Inflammatory macrophage treated with lipopolysaccharide for 4 hours (primary cell): ENCODE measurements at regions not wholly inside any gene's neighbourhood (a gene's known extent, or its start where the extent isn't known, plus 50 kb on each side); places are given as distances from the start of the nearest gene placed in this dataset.
"Not testable (repeated sequence)": the region's sequence is repeated elsewhere in the genome, so short reads cannot be mapped to it uniquely, and the experiment has no call there.

Experiments used
- DNase-seq: peaks from one replicate; pipeline ENCODE4 v3.0.0-alpha.2; 2020

DNA sequence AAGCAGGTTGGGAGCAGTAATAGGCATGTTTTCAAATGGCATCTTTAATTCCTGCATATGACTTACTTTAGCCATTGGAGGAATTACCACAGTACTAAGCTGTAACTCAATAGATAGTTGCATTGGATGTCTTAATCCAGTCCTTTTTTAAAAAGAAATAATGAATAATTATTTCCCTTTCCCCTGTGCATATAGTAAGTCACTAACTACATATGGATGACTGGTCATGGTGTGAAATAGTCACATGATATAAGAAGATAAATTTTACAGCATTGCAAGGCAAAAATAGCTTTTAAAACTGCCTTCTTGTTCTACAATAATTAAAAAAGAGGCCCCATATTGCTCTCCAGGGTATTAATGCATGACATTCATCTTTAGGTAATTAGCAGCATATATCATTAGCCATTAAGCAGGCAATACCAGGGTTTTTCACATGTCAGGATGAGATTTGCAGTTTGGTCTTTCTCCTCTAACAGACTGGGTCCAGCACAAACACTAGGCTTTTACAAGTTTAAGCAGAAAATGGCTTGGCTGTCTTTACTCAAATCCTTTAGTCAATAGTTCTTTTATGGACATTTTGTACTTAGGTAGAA, 606.4 kb upstream of the RORB start:
- DNase-seq = no peak

DNA sequence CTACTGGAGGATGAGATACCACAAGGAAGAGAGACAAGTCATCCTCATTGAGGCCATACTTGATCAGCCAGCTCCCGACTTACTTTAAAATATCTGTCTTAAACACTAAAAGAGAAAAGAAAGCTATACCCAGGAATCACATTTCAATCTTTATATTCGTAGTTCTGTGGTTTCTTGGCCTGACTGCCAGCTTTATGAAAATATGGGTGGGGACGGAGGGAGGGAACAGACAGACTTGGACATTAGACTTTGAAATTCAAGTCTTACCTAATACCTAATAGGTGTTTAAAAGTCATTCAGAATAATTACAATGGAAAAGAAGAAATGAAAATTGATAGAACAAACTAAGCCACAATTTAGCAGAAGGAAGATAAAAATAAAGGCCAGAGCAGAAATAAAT, 604.8 kb upstream of the RORB start:
- DNase-seq = no peak

DNA sequence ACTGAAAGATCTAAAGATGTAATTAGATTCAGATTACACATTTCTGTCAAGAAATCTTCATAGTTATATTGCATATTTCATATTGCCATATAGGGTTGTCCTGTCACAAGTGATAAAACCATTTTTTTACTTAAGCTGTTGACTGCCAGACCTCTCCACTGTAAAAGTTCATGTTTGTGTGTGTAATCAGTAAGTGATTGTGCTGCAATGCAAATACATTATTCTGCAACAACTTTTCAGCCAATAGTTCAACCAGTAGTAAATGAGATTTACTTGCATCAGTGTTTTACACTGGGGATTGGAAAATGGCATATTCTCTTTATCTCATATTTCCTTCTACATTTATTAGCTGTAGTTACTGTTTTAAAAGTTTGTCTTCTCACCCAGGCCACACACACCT, 603.9 kb upstream of the RORB start:
- no peak for DNase-seq

DNA sequence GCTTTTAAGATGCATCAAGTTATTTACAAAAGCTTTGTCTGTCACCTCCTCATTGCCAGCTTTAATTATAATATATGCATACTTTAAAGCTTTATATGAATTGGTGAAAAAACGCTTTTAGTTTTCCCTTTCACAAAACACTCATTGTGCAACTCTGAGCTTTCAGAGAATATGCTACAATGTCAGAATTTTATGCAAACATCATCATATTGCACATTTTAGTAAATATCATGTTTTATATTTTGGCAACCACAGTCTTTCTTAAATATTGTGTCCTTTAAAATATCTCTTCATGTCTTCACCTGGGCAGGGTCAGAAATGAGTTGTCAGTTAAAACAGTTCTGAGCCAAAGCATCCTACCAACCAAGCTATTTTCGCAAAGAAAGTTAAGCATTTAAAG, 601.1 kb upstream of the RORB start:
- DNase-seq = no peak

DNA sequence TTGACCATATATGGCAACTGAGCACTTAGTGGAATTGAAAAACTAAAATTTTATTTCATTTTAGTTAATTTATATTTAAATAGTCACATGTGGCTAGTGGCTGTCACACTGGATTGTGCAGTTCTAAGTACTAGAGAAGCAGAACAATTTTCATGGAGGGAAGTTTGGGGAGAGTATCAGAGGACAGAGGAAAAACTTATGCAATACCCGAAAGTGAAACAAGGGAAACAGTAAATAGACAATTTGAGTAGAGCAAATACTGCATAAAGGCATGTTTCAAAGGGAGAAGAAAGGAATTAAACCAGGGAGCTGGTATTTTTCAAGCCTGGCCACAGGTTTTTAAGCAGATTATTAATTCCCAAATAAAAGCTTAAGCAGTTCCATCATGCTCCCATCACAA, 590.5 kb upstream of the RORB start:
- DNase-seq = peak; percentile 18

DNA sequence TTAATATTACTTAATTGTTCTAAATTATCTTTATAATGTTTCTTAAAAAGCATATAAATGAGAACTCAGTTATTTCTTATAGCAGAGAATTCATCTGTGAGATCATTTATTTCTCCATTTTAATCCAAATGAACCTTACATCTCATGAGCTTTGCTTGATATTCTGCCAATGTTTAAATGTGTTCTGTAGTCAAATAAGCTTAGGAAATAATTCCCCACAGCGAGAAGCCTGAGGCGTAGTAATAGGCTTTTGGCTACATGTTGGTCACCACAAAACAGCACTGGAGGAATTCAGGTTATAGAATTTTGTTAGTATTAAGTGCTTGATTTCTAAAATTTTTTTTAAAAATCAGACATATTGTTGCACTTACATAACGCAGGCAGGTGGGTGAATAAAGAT, 585.3 kb upstream of the RORB start:
- DNase-seq = no peak

DNA sequence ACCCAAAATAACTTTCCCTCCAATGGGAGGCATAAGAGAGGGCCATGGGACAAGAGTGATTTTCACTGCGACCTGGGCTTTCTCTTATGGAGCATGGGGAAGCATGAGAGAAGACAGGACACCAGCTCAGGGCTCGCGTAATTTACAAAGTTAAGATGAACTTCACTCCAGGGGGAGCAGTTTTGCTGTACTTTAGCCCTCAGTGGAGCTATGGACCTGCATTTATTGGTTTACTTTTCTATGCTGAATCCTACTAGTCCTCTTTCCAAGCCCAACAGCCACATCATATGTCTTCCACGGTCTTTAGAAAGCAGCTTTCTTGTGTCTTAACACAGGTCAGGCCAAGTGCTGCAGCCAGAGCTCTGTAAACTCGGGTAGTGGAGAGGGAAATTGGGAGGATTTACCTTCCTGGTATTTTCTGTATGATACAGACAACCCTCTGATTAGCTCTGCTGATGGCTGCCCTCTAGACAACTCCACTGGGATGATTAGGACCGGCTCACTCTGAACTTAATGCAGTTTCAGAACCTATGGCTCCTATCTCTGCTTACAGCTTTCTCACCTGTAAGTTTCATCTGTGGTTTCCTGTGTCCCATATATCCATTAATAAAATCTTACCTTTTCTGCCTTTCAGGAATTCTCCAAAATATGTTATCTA, 581.0 kb upstream of the RORB start:
- no peak for DNase-seq

DNA sequence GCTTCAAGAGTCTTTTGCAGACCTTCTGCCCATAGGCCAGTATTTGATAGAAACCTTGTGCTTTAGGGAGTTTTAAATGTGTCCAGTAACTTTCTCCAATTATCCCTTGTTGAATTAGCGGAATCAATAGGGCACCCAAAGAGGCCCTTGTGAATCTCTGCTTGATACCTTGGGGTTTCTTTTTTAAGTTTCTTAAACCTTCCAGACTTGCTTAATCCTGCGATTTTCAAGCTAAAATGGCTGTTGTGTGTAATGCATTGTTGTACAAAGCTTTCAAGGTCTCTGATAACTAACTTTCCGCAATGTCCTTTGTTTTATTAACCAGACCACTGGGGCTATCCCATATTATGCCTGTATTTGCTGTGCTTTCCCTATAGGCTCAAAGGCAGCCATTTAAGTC, 577.4 kb upstream of the RORB start:
- no peak for DNase-seq

DNA sequence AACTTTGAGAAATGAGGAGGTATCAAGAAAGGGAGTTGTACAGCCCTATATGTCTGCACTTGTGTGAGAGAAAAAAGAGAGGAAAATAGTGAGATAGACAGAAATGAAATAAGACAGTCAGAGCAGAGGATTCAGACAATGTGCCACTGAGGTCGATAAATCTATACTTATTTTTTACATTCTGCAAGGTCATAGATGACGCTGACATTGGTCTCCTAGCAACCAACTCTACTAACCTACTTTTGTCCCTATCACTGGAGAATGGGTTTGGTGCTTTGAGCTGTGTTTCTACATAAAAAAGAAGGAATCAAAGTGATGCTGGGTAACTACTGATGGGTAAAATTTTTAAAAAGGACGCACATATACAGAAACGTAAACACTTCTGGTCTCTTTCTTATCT, 573.3 kb upstream of the RORB start:
- no peak for DNase-seq

DNA sequence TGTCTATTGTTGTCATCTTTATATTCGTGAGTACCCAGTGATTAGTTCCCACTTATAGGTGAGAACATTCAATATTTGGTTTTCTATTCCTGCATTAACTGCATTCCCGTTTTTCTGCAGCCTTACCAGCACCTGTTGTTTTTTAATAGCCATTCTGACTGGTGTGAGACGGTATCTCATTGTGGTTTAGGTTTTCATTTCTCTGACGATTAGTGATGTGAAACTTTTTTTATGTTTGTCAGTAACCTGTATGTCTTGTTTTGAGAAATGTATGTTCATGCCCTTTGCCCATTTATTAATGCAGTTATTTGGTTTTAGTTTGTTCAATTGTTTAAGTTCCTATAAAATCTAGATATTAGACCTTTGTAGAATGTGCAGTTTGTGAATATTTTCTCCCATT, 546.0 kb upstream of the RORB start:
- DNase-seq = no peak

DNA sequence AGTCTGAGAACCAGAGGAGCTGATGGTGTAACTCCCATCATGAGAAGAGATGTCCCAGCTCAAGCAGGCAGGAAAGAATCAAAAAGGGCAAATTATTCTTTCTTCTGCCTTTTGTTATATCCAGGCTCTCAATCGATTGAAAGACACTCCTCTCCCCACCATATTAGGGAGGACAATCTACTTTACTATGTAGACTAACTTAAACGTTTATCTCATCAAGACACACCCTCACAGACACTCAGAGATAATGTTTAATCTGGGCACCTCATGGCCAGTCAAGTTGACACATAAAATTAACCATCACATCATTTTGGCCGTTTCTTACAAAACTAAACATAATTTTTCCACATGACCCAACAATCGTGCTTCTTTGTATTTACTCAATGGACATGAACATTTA, 534.3 kb upstream of the RORB start:
- DNase-seq = no peak

DNA sequence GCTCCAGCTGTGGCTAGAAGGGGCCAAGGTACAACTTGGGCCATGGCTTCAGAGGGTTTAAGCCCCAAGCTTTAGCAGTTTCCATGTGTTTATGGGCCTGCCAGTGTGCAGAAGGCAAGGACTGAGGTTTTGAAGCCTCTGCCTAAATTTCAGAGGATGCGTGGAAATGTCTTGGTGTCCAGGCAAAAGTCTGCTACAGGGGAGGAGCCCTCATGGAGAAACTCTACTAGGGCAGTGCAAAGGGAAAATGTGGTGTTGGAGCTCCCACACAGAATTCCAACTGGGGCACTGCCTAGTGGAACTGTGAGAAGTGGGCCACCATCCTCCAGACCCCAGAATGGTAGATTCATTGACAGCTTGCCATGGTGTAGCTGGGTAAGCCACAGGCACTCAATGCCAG, 527.2 kb upstream of the RORB start:
- DNase-seq = no peak

DNA sequence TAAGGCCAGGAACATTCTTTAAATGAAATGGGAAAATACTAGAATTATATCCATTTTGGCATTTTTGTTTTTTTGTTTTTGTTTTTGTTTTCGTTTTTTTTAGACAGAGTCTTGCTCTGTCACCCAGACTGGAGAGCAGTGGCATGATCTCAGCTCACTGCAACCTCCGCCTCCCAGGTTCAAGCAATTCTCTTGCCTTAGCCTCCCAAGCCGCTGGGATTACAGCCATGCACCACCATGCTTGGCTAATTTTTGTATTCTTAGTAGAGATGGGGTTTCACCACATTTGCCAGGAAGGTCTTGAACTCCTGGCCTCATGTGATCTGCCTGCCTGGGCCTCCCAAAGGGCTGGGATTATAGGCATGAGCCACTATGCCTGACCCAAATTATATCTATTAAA, 520.7 kb upstream of the RORB start:
- not testable (repeated sequence) for DNase-seq

DNA sequence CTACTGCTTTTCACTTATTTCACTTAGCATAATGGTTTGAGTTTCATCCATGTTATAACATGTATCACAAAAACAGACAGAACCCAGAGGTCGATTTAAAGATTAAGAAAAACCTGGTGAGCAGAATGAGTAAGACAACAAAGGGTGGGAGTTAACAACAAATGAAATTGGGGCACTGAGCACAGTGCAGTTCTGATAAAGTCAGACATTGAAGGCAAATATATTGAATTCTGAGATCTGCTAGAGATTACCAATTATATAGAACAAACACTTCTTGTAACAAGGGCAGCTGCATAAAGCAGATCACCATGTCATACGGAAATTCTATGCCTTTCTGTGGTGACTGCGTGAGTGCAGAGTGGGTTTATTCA, 517.3 kb upstream of the RORB start:
- no peak for DNase-seq

DNA sequence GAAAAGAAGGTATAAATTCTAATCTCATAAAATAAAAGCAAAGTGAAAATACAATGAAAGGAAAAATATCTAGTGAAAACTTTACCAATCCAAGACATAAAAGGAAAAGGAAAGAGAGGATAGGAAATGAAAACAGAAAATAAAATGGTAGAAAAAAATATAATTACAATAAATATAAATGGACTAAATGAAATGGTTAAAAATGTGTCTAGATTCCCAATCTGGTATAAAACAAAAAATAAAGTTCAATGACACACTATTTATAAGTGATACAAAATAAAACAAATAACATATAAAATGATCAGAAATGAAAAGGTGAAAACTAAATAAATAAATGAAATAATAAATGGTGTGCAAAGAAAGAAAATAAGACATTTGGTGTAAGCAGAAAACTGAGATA, 516.4 kb upstream of the RORB start:
- DNase-seq = no peak

DNA sequence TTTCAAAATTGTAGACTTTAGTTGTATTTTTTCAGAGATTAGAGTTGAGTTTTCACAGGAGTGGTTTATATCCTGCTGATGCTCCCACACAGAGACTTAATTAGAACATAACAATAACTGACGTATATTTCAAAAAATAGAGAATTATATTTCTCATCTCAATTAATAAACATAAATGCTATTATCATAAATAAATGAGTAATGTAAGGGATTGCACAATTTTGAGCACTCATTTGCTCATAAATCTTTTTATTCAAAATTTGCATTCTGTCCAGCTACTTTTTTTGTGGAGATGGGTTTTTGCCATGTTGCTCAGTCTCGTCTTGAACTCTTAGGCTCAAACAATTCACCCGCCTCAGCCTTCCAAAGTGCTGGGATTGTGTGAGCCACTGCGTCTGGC, 515.7 kb upstream of the RORB start:
- DNase-seq = no peak

DNA sequence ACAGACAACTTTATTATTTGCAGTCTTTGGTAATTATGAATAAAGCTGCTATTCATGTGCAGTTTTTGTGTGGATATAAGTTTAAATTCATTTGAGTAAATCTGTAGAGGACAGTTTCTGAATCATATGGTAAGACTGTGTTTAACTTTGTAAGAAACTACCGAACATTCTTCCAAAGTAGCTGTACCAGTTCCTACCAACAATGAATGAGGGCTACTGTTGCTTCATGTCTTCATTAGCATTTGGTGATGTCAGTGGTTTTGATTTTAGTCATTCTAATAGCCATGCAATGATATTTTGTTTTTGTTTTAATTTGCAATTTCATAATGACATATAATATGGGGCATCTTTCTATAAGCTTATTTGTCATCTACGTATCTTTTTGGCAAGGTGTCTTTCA, 501.3 kb upstream of the RORB start:
- DNase-seq = no peak

DNA sequence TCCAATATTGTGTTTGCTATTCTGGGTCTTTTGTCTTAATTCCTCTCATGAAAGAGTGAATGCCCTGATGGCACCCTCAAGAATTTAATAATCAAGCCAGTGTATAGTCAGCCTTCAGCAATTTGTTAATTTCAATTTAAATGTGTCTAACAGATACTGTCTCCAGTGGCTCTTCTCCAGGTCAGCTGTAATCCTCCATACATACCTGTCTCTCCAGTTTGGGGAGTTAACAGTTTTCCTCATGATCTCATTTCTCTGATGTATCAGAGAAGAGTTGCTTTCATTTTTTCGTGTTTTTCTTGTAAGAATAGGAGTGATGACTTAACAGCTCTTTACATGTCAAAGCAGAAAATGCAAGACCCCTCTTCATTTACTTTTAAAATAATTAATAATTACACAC, 500.3 kb upstream of the RORB start:
- DNase-seq = no peak

DNA sequence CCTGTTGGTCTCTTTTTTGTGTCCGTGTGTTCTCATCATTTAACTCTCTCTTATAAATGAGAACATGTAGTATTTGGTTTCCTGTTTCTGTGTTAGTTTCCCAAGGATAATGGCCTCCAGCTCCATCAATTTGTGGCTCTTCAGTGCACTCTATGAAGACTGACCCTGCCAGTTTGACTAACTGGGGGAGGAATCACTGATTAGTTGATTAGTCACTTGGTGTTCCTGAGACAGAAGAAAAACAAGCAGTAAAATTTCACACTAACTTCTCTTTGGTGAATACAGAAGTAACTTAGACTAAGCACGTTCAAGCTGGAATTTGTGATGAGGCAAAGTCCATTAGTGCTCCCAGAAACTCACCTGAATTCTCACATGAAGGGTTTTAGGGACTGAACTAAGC, 495.8 kb upstream of the RORB start:
- DNase-seq = no peak

DNA sequence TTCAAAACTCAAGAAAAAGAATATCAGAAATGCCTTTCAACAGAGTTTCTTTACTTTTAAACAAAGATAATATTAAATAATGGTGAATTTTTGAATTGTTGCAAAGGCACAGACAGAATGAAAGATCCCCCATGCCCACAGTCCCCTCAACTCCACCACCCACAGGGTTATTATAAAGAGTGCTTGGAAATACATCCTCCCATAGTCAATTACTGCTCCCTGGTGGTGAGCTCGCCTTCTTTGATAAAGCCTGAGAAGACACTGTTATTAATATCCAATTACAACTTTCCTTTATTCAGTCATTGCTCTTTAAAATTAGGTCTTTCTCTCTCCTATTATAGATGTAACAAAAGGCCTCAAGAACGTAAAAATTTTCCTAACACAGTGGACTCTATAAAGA, 490.2 kb upstream of the RORB start:
- DNase-seq = no peak

DNA sequence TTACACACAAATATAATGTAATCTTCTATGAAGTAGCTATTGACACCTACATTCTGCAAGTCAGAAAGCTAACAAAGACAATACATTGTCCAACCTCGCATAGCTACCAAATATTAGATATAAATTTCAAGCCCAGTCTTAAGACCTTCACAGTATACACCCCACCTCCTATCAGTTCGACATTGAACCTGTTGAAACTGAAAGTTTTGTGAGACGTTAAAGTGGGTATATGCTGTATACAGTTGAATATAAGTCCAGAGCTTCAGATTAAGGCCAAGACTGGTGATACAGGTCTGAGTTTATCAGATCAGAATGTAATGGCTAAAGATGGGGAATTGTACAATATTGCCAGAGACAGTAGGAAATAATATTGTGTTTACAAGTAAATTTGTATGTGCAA, 489.3 kb upstream of the RORB start:
- DNase-seq = no peak

DNA sequence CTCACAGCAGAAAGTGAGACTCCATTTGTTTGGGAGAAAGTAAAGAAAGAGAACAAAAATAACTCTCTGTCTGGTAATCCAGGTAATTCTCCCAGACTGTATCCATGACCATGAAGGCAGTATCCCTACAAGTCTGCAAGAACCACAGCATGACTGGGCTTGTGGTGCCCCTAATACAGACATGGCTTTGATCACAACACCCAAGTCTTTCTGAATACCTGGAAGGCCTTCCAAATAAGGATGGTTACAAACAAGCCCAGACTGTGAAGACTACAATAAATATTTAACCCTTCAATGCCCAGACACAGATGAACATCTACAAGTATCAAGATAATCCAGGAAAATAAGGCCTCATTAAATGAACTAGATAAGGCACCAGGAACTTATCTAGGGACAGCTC, 481.1 kb upstream of the RORB start:
- DNase-seq = no peak

DNA sequence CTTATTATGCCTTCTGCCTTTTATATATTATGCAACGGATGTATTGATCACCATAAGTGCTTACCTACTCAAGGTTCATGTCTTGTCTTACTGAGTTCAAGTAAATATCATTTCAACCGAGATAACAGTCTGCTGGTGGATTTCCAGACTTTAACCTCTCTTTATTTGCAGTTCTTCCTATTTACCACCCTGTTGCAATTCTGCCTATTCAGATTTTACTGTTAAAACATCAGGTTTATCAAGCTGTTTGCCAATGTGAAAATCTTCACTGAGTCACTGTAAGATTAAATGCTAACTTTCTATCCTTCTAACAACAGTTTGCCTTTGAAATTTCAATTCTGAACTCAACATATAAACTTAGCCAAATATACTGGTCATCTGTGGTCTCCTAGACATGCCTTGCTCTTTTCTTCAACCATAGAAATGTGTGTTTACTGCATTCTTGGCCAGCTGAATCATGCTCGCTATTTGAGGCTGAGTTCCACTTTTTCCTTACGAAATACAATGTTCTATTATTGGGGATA, 471.7 kb upstream of the RORB start:
- DNase-seq = no peak

DNA sequence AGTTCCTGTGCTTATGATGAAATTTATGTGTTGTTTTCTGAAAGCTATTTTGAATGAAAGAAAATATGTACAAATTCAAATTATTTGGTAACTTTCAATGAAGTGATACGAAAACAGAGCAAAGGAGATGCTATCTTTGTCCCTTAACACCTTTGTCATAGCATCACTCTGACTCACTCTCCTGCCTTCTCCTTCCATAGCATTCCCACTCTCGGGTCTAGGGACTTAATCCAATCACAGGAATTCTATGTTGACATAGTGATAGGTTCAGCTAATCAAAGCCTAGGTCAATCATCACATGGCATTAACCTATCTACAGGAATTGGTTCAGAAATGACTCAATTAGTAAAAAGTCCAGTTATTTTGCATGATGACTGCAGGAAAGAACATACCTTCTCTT, 464.7 kb upstream of the RORB start:
- no peak for DNase-seq

DNA sequence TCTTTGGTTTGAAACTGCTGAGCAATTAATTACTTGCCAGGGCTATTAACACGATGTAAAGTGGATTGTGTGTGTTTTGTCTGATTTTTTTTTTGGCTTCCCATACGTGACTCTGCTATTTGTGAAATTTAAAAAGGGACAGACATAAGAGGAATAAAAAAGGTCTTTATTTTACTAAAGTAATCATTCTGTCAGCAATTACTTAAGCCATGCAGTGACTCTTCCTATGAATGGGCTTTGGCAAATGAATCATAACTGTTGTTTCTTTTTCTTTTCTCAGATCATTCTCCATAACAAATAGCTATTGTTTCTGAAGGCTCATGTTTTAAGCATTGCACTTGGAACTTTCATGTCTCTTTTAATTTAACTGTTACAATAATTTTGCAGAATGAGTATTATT, 461.3 kb upstream of the RORB start:
- DNase-seq = no peak
